Ascending aorta (tissue), 2 donors: ENCODE measurements at regions not wholly inside any gene's neighbourhood (a gene's known extent, or its start where the extent isn't known, plus 50 kb on each side); places are given as distances from the start of the nearest gene placed in this dataset.

Experiments used
- DNase-seq, 2 donors: peaks; one replicate each; pipeline ENCODE4 v3.0.0-alpha.2; 2019; ENCODE audit warnings: low spot score in 2 of 2
- H3K27ac ChIP-seq, 2 donors: fragments of 200-600 bp; sonication (generic); one replicate each; pipeline ENCODE4 v1.5.1; 2016 to 2017; ENCODE audit warnings: mild to moderate bottlenecking in 1 of 2
- H3K27me3 ChIP-seq: fragments of 200-600 bp; sonication (generic); one replicate; pipeline ENCODE4 v1.5.1; 2017
- H3K36me3 ChIP-seq, 2 donors: fragments of 200-600 bp; sonication (generic); one replicate each; pipeline ENCODE4 v1.5.1; 2016
- H3K4me1 ChIP-seq, 2 donors: fragments of 200-600 bp; sonication (generic); one replicate each; pipeline ENCODE4 v1.5.1; 2016 to 2017; ENCODE audit warnings: mild to moderate bottlenecking in 1 of 2
- H3K4me3 ChIP-seq, 2 donors: fragments of 200-600 bp; sonication (generic); one replicate each; pipeline ENCODE4 v1.5.1; 2016 to 2017; ENCODE audit warnings: mild to moderate bottlenecking in 1 of 2
- H3K9me3 ChIP-seq, 2 donors: fragments of 200-600 bp; sonication (generic); one replicate each; pipeline ENCODE4 v1.5.1; 2016
- intact Hi-C: fragments of 100-400 bp; cut with DNase I; formaldehyde crosslinking; loops from one replicate; pipeline ENCODE4 v1.15.1; 2023
- TF ChIP-seq, protein P1 (sequence below), 3 experiments: fragments of 200-600 bp in 2 of 3; fragments of 450-650 bp in 1 of 3; sonication (generic) in 2 of 3; IDR thresholded peaks; one replicate each; pipeline ENCODE4 v1.5.1; 2016 to 2019; ENCODE audit warnings: antibody characterized with exemption in 3 of 3, mild to moderate bottlenecking in 1 of 3, moderate library complexity in 1 of 3

DNA sequence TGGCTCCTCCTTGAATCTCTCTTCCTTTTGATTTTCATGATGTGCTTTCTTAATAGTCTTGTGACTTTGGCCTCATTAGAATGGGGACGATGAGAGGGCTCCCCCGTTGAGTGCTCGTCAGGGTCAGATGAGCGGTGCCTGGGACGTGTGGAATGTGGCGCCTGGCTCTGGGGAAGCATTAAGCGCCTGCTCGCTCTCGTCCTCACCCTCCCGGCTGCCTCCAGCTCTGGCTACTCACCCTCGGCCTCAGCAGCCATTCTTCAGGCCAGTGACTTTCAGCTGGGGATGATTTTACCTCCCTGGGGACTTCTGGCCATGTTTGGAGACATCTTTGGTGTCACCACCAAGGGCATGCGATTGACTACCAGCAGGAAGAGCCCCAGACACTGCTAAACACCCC lies 69.7 kb downstream of the RPS6KA4 start:
- Histone ChIP-seq H3K27me3 (no peaks in the 10 kb centered on the region), H3K27ac (no peak overlapping the region), H3K36me3 (no peaks in the 10 kb centered on the region), H3K9me3 (no peaks in the 10 kb centered on the region), H3K4me1 (no peaks in the 10 kb centered on the region), H3K4me3 (no peak overlapping the region)
- intact Hi-C loops = no loop called here
- no peak for DNase-seq
- TF ChIP-seq, protein P1, sequence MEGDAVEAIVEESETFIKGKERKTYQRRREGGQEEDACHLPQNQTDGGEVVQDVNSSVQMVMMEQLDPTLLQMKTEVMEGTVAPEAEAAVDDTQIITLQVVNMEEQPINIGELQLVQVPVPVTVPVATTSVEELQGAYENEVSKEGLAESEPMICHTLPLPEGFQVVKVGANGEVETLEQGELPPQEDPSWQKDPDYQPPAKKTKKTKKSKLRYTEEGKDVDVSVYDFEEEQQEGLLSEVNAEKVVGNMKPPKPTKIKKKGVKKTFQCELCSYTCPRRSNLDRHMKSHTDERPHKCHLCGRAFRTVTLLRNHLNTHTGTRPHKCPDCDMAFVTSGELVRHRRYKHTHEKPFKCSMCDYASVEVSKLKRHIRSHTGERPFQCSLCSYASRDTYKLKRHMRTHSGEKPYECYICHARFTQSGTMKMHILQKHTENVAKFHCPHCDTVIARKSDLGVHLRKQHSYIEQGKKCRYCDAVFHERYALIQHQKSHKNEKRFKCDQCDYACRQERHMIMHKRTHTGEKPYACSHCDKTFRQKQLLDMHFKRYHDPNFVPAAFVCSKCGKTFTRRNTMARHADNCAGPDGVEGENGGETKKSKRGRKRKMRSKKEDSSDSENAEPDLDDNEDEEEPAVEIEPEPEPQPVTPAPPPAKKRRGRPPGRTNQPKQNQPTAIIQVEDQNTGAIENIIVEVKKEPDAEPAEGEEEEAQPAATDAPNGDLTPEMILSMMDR (IDR thresholded peaks at IDR 0.05) = no peak

GRCh38 chr11:64429970-64430369 lies 71.0 kb downstream of the RPS6KA4 start:
- Histone ChIP-seq H3K4me3 (no peak overlapping the region), H3K27ac (no peak overlapping the region), H3K4me1 (peaks cover 0 to 2% of the 10 kb centered on the region in 2 donors), H3K9me3 (no peaks in the 10 kb centered on the region), H3K36me3 (no peaks in the 10 kb centered on the region), H3K27me3 (no peaks in the 10 kb centered on the region)
- TF ChIP-seq, protein P1 (IDR thresholded peaks at IDR 0.05) = no peak
- DNase-seq = no peak
- intact Hi-C loops = no loop called here

DNA sequence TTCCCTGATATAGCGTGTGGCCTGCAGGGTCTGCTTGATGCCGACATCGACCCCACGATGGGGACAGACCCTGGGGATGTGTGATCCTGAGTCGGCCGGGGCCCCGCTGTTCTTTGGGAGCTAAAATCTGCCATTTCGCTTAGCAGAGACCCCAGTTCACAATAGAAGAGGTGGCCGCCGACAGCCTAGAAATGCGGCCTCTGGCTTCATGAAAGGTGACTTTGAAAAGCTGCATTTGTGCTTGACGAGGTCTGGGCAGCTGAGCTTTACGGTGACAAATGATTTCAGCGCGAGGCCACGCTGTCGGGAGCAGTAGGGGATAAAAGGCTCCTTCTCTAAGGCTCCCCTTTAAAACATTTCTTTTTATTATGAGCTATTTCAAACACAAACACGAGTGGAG lies 71.7 kb downstream of the RPS6KA4 start:
- DNase-seq = no peak
- no peaks in the 10 kb centered on the region for H3K36me3 ChIP-seq
- H3K4me1 ChIP-seq = peaks cover 0 to 2% of the 10 kb centered on the region in 2 donors
- intact Hi-C loops = no loop called here
- no peaks in the 10 kb centered on the region for H3K27me3 ChIP-seq
- H3K4me3 ChIP-seq = no peak overlapping the region
- TF ChIP-seq, protein P1 (IDR thresholded peaks at IDR 0.05) = no peak
- no peaks in the 10 kb centered on the region for H3K9me3 ChIP-seq
- H3K27ac ChIP-seq = no peak overlapping the region

DNA sequence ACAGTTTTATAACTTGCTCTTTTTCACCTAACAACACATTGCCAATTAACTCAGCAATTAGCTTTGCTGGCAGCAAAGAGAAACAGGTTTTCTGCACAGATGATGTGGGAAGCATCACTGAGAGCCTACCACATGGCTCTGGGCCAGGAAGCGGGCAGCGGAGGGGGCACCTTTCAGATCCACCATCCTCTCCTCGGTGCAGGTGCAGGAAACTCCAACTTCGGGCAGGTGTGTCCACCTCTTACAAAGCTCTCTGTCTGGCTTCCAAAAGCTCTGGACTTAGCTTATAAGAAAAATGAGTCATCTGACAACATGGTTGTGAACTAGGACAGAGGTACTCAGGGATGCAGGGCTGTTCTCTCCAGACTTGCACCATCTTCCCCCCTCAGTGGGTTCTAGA lies 77.0 kb downstream of the RPS6KA4 start:
- no peak overlapping the region for H3K4me3 ChIP-seq
- intact Hi-C loops = no loop called here
- TF ChIP-seq, protein P1 (IDR thresholded peaks at IDR 0.05) = no peak
- no peak for DNase-seq
- H3K4me1 ChIP-seq = peaks cover 0 to 7% of the 10 kb centered on the region in 2 donors
- no peaks in the 10 kb centered on the region for H3K9me3 ChIP-seq
- H3K27ac ChIP-seq = no peak overlapping the region
- no peaks in the 10 kb centered on the region for H3K36me3 ChIP-seq
- H3K27me3 ChIP-seq = no peaks in the 10 kb centered on the region

GRCh38 chr11:64437426-64437825 lies 78.5 kb downstream of the RPS6KA4 start:
- H3K4me3 ChIP-seq = no peak overlapping the region
- H3K36me3 ChIP-seq = no peaks in the 10 kb centered on the region
- H3K27ac ChIP-seq = no peak overlapping the region
- DNase-seq = no peak
- peaks cover 0 to 11% of the 10 kb centered on the region in 2 donors for H3K4me1 ChIP-seq
- no peaks in the 10 kb centered on the region for H3K27me3 ChIP-seq
- intact Hi-C loops = no loop called here
- H3K9me3 ChIP-seq = no peaks in the 10 kb centered on the region
- TF ChIP-seq, protein P1 (IDR thresholded peaks at IDR 0.05) = no peak
